ENCODE measurements at regions not wholly inside any gene's neighbourhood (a gene's known extent, or its start where the extent isn't known, plus 50 kb on each side); places are given as distances from the start of the nearest gene placed in this dataset.
"Not testable (repeated sequence)": the region's sequence is repeated elsewhere in the genome, so short reads cannot be mapped to it uniquely, and the experiment has no call there.

GRCh38 chr5:174916924-174917323 is 192.5 kb downstream of the MSX2 start:
- DNase-seq (ENCODE audit: low read depth), result not testable (repeated sequence)

GRCh38 chr5:174916227-174916626 is 191.8 kb downstream of the MSX2 start:
- no peak for DNase-seq (ENCODE audit: low read depth)

GRCh38 chr5:174911118-174911517 is 186.7 kb downstream of the MSX2 start:
- DNase-seq (ENCODE audit: low read depth), result no peak

- DNase-seq (ENCODE audit: low read depth), result peak; percentile 3
These were observed 185.9 kb downstream of the MSX2 start for GRCh38 chr5:174910245-174910737.

GRCh38 chr5:174903172-174903732 is 178.9 kb downstream of the MSX2 start:
- no peak for DNase-seq (ENCODE audit: low read depth)

GRCh38 chr5:174901336-174901735 is 177.0 kb downstream of the MSX2 start:
- no peak for DNase-seq (ENCODE audit: low read depth)

GRCh38 chr5:174900240-174900865 is 176.0 kb downstream of the MSX2 start:
- DNase-seq (ENCODE audit: low read depth), result no peak

GRCh38 chr5:174897281-174897950 is 173.0 kb downstream of the MSX2 start:
- no peak for DNase-seq (ENCODE audit: low read depth)

- no peak for DNase-seq (ENCODE audit: low read depth)
These were observed 171.0 kb downstream of the MSX2 start for GRCh38 chr5:174895360-174895759.

- no peak for DNase-seq (ENCODE audit: low read depth)
These were observed 168.4 kb downstream of the MSX2 start for GRCh38 chr5:174892742-174893141.

GRCh38 chr5:174880412-174881200 is 156.2 kb downstream of the MSX2 start:
- not testable (repeated sequence) for DNase-seq (ENCODE audit: low read depth)

GRCh38 chr5:174877987-174878386 is 153.6 kb downstream of the MSX2 start:
- DNase-seq (ENCODE audit: low read depth), result no peak

GRCh38 chr5:174872271-174872670 is 147.9 kb downstream of the MSX2 start:
- DNase-seq (ENCODE audit: low read depth), result no peak

GRCh38 chr5:174852143-174852542 is 127.8 kb downstream of the MSX2 start:
- DNase-seq (ENCODE audit: low read depth), result no peak

- no peak for DNase-seq (ENCODE audit: low read depth)
These were observed 126.3 kb downstream of the MSX2 start for GRCh38 chr5:174850565-174851169.

- DNase-seq (ENCODE audit: low read depth), result no peak
These were observed 125.0 kb downstream of the MSX2 start for GRCh38 chr5:174849426-174849825.

- DNase-seq (ENCODE audit: low read depth), result no peak
These were observed 120.6 kb downstream of the MSX2 start for GRCh38 chr5:174844971-174845370.

- no peak for DNase-seq (ENCODE audit: low read depth)
These were observed 119.2 kb downstream of the MSX2 start for GRCh38 chr5:174843263-174844250.

- no peak for DNase-seq (ENCODE audit: low read depth)
These were observed 116.1 kb downstream of the MSX2 start for GRCh38 chr5:174840435-174840834.

GRCh38 chr5:174839196-174839595 is 114.8 kb downstream of the MSX2 start:
- DNase-seq (ENCODE audit: low read depth), result no peak
